GM20431 (cell line): ENCODE measurements at regions not wholly inside any gene's neighbourhood (a gene's known extent, or its start where the extent isn't known, plus 50 kb on each side); places are given as distances from the start of the nearest gene placed in this dataset.

Source experiments
- in situ Hi-C: fragments of 300-500 bp; cut with MseI, MboI; formaldehyde crosslinking; loops from one replicate; pipeline ENCODE4 v1.15.0; 2020; ENCODE audit warnings: low sequenced_read_pairs; ENCODE audit not compliant: unreplicated experiment

DNA sequence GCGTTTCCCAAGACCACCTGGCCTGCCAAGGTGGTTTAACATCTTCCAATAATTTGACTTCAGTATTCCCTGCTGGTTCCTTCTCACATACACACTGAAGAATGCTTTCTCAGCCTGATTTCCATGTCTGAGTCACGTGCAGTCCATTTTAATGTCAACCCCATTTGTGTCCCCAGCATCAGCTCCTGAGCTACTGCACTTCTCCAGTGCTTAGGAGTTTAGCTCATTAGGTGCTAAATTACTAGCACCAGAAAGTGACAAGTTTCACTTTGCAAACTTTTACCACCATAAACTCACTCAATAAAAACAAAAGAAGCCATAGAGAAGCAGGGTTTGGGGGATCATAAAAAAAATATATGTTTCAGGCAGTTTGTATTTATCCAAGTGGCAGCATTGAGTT is 279.3 kb upstream of the SORCS1 start:
- in situ Hi-C loops: no loop called here

DNA sequence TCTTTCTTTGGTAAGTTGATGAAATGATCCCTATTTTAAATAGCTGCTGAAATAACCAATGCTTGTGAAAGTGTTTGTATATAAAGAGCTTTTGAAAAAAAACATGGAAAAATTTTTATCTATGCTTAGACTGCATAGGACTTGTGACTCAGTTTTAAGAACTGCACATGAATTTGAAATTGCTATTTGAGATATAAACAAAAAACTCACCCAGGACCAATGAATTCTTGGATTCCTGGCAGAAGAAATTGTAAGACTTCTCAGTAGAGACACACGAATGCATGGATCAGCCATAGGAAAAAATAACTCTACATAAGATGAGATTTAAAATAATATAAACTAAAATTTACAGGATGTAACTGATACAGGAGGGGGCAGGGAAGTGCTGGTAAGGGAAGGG is 278.8 kb upstream of the SORCS1 start:
- in situ Hi-C loops: no loop called here

DNA sequence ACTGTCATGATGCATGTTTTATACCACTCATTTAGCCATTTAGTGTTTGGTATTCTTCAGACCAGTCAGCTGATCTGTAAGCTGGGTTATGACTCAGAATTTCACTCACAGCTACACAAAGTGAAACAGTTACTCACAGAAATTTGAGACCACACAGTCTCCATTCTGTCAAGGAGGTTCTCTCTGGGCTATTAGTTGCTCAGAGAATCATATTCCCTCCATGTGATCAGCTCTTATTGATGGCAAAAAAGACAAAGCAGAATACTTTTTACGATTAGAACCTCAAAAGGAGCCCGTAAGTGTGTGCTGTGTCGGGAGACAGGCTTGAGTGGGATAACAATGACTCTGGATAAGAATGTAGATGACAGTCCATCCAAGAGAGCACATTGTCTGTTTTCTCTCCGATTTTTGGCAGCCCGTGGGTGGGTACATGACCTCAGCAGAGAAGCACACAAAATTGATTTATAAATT is 277.6 kb upstream of the SORCS1 start:
- in situ Hi-C loops: no loop called here

DNA sequence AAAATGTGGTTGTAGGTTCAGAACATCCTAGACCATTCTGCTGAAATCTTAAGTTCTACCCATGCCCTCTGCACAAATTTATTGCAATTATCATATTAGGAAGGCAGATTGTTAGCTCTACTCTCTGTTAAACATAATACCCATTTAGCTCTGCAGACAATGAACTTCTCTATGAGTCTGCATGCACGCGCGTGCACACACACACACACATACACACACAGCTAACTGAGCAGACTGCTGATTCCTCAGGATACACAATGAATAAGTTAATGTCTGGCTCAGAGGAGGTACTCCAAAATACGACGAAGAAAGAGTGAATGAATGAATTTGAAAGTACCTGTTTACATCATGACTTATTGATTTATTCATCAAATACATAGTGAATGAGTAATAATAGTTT is 276.2 kb upstream of the SORCS1 start:
- in situ Hi-C loops: no loop called here

DNA sequence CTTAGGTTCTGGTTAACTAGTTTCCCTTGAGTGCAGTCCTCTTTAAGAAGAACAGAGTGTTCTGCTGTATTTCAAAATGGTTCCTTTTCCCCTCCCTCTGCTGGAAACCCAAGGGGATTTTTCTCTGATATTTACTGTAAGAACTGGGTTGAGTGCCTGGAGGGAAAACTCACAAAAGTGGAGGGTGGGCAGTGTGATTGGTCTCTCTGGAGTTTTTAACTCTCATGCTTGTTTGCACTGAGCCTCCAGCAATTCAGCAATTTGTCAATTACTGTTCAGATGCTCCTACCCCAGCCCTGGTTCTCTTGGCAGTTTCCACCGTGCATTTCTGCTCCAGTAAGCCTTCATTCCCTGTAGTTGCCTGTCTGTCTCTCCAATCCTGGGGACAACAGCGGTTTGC is 273.4 kb upstream of the SORCS1 start:
- in situ Hi-C loops: no loop called here

DNA sequence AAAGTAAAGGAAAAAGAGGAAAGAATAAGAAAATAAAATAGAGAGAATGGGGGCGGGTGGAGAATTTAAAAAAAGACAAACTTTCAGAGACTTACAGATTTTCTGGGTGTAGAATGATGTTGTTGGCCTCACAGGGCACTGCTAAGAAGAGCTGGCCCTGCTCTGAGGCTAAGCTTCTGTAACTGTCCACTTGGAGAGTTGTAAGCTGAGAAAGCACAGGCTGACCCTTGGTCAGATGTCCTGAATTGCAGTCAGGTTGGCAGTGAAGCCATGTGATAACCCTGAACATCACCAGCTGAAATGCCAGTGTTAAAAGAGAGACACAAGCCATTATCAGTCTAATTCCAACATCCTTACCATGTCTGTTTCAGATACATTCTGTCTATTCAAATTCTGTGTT is 272.1 kb upstream of the SORCS1 start:
- in situ Hi-C loops: no loop called here

DNA sequence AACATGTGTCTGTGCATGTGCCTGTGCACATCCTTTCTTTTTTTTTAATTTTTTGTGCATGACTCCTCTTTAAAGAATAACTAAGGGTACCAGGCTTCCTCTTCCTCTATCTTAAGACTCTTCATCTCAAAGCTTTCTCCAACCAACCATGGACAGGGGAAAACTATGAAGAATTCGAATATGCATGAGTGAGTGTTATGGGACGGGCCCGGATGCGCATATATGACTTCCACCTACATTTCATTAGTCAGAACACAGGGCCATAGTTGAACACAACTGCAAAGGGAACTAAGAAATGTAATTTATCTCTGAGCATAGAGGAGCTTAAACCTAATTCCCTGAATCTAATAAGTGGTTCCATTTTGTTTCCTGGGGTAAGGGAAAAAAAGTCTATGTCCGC is 270.3 kb upstream of the SORCS1 start:
- in situ Hi-C loops: no loop called here

DNA sequence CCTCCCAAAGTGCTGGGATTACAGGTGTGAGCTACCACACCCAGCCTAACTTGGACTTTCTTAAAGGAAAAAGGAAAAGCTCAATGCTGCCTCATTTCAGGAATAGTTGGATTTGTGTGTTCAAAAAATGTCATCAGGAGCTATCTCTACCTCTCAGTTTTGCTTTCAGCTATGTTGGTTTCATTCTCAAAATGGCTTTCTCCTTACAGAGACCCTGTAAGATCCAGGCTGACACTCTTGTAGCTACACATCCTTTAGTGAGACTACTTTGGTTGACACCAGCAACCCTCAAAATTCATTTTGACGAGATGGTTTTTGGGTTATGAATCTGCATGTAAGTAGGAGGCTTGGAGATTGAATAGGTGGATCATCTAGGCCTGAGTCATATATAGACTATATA is 269.7 kb upstream of the SORCS1 start:
- in situ Hi-C loops: no loop called here

DNA sequence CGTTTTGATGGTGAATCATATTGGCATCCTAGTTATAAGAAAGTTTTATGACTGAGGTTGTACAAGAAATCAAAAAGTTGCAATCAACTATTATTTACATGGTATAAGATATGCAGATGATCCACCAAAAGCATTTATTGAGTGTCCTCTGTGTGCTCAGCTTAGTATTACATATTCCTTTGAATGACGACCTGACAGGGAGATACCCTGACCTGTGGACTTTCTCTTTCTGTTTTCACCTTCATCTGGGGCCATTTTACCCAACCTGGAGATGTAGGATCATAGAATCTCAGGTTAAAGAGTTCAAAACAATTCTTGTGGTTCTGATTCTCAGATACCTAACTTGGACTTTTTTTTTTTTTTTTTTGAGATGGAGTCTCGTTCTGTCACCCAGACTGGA is 269.1 kb upstream of the SORCS1 start:
- in situ Hi-C loops: no loop called here

DNA sequence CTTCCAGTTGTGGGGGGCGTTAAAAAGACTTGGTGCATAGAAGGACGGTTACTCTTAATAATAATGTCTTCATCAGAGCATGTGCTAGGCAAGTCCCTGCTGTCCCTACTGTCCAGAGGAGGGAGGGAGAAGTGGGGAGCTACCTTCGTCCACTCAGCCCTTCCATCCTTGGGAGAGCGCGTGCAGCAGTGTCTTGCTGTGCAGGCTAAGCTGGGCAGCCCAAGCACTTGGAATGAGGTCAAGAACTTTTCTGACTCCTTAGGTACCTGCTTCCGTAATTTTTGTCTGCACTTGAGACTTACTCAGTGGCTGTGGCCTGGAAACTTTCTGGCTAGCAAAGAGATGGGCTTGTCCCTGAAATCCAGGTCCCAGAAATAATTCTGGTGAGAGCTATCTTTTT is 265.9 kb upstream of the SORCS1 start:
- in situ Hi-C loops: no loop called here

DNA sequence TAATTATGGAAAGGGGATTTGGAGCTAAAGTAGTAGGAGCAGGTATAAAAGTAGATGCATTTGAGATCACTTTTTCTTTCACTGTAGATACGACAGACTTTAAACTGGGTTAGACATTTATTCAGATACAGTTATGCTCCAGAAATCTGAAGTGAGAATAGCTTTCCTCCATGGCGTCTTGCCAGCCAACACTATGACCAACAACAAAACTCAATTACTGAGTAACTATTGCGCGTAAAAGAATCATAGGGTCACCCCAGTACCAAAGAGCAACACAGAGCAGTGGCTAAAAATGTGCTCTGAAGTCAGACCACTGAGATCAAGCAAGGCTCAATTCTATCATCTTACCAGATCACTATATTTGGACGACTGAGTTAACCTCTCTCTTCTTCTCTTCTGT is 262.5 kb upstream of the SORCS1 start:
- in situ Hi-C loops: no loop called here

DNA sequence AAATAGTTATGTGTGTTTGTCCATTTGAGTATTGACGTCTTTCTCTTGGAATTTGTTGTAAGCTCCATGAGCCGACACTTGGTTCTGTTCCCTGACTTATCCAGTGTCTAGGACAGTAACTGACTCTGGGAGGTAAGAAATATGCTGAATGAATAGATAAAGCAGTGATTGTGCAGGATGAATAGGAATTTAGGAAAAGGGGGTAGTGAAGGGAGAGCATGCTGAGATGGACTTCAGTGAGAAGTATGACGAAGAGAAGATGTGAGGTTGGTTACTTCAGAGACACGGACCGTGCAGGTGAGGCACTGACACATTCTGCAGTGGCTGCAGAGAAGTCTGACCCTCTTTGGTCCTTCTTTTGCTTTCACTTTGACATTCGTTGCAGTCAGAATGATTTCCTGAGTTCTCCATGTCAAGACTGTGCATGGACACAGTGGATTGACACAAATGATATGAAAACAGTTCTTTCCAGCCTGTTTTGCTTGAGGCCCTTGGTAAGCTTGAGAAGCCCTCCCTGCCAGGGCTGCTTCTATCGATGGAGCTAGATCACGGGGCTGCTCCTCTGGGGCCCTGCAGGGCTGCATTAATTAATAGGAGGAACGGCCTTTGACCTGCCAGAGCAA is 261.5 kb upstream of the SORCS1 start:
- in situ Hi-C loops: no loop called here

DNA sequence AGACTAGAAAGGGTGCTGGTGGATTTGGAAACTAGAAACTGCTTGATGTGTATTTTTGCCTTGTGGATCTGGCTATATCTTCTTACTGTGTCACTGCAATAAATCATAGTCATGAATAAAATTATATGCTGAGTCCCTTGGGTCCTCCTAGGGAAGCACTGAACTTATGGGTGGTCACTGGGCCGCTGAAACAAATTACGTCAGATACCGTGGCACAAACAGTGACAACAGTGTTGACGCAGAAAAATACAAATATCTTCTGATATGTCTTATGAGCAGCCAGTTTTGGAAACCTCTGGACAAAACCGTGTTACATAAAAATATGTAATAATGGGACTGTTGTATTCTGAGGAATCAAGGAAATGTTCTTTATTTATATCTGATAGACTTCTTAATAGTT is 260.1 kb upstream of the SORCS1 start:
- in situ Hi-C loops: loop anchor here (25.0 kb wide), 1 partner anchor 388 kb away; no protein-coding TSS in a partner anchor

DNA sequence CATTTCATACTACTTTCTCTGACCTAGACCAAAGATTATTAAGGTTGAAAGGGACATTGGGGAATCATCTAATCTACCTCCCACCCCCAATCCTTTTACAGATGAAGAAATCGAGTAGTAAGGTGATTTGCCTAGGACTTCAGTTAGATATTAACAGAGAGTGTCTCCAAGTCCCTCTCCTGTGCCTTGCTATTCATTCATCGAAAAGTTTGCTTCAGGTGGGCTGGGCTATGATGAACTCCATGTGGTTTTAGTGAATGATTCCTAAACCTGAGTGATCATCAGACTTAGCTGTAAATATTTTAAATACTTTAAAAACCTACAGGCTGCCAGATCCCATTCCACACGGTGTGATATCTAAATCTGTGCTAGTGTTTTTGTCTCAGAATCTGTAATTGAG is 259.4 kb upstream of the SORCS1 start:
- in situ Hi-C loops: loop anchor here (25.0 kb wide), 1 partner anchor 388 kb away; no protein-coding TSS in a partner anchor

DNA sequence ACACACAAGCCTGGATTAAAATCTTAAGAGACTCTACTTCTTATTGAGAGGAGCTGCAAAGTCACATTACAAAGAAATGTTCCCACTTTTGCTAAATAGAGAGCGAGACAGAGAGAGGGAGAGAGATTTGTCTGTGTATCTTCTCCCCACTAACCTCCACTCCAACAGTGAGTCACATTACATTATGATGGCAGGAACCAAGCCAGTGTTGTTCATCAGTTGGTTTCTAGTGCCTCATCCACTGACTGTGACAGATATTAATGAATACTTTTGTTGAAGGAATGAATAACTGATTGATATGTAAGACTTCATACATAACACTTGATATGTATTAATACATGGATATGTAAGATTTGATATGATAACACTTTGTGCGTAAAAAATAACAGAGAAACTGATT is 258.2 kb upstream of the SORCS1 start:
- in situ Hi-C loops: loop anchor here (25.0 kb wide), 1 partner anchor 390 kb away; no protein-coding TSS in a partner anchor

DNA sequence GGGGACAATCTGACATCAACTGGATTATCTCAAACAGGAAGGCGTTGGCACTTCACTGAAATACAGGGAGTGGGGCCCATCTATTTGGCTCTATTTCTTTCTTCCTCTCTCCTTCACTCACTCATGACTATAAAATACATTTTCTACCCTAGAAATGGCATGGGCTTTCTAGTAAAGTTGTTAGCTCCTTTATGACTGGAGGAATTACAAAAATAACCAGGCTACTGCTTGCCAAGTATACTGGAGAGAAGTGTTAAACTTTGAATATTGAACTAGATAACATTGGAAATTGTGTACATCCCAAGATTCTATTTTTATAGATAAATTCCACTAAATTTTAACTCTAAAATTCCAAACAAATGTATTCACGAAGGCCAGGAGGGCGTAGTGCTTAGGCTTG is 255.7 kb upstream of the SORCS1 start:
- in situ Hi-C loops: loop anchor here (25.0 kb wide), 1 partner anchor 392 kb away; no protein-coding TSS in a partner anchor

DNA sequence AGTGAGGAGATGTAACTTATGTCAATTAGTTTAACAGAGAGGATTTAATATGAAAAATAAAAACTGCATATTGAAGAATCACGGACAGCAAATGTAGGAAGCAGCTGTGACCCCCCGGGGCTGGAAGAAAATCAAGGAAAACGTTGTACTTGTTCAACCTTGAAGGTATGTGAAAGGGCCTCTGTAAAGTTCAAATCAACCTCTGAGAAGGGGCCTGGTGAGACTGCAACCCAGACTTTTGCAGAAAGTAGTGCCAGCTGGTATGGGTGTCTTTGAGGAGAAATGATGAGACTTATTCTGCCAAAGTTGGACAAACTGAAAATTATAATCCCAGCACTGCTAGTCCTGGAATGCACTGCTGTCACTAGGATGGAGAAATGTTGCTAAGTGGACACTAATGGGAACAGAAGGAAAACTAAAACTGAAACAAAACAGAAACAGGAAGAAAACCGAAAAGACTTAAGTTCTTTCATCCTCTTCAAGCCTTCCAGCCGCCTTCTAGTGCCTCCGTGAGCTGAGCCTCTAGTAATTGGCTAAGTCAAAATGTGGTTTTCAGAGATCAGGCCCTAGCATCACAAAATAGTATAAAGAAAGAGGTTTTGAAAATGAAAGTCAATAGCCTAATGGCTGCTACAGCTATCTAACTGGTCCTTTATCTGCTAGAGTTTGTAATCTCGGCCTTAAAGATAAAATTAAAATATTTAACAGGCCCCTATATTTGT is 253.7 kb upstream of the SORCS1 start:
- in situ Hi-C loops: loop anchor here (25.0 kb wide), 1 partner anchor 394 kb away; no protein-coding TSS in a partner anchor

DNA sequence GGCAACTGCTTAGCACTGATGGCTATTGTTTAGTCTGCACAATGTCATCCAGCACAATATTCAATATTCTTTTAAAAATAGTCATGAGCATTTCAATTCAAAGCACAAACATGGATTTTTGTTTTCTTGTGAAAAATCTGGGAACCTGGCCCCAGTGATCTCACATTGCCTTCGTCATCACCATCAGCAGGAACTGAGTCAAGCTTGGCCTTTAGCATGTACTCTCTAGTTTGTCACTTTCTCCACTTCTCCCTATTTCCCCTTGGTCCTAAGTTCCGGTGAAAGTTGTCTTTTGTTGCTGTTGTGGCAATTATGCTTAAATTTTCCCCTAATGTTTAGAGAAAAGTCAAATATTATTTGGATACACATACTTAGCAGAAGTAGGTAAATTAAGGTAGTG is 252.9 kb upstream of the SORCS1 start:
- in situ Hi-C loops: loop anchor here (25.0 kb wide), 1 partner anchor 395 kb away; no protein-coding TSS in a partner anchor

DNA sequence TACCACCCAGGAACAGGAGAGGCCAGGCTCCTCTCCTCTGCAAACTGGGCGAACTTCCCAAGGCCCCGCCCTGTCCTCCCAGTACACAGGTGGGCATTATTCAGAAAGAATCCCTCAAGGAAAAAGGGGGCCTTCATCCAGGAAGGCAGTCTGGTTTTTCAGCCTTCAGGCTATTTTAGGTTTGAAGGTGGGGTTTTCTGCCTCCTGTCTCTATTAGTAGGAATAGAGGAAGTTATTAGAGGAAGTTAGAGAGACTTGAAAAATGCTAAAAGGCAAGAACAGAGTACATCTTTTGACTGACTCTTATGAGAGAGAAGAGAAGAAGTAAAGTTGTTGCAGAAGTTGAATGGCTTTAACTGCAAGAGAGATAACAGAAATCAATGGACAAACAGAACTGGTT is 250.9 kb upstream of the SORCS1 start:
- in situ Hi-C loops: loop anchor here (25.0 kb wide), 1 partner anchor 397 kb away; no protein-coding TSS in a partner anchor

DNA sequence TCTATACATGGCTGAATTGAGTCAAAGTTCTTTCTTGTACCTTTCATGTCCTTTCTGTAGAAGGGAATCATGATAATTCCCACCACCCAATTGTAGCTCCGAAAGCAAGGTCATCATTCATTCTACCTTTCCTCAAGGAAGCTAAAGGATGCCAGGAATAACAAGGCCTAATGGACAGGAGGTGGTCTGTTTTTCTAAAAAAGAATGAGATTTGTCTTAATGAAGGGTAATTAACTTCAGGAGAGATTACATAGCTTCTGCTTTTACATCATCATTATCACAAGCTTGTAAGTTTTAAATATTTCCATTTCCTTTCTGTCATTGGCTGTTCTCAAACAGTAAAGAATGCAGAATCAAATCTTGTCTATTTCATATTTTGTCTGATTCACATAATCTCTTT is 249.5 kb upstream of the SORCS1 start:
- in situ Hi-C loops: loop anchor here (25.0 kb wide), 1 partner anchor 398 kb away; no protein-coding TSS in a partner anchor

DNA sequence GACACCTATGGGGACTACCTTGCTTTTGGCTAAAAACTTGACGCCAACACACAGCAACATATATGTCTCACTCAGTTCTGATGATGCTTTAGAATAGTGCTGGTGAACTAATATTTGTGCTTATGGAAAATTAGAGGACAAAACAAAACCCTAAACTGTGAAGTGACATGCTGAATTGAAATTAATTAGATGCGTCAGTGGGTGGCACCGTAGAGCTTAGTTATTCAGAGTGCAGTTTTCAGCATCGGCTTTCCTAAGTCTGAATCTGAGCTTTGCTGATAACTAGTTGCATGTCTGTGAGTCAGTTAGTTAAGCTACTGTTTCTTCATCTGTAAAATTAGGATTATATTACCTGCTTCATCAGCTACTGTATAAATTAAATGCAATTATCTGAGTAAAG is 245.0 kb upstream of the SORCS1 start:
- in situ Hi-C loops: loop anchor here (25.0 kb wide), 1 partner anchor 403 kb away; no protein-coding TSS in a partner anchor
